Endothelial cell of umbilical vein (primary cell): ENCODE measurements at regions not wholly inside any gene's neighbourhood (a gene's known extent, or its start where the extent isn't known, plus 50 kb on each side); places are given as distances from the start of the nearest gene placed in this dataset.

Source experiments
- BruUV-seq: library from RNA; stranded (reverse); fragments of 400-500 nt; replicated peaks from 2 replicates; lab custom pipeline; 2021; lab: Mats Ljungman, UMichigan
- CTCF ChIA-PET: fragments of 300-600, 350-600 bp; sonication (Branson Sonifier 250); formaldehyde crosslinking; loops from one replicate; lab custom pipeline; 2021; ENCODE audit warnings: antibody characterized with exemption, inconsistent platforms; lab: Charles Lee
- POLR2A ChIA-PET: fragments of 300-600, 350-600 bp; sonication (Branson Sonifier 250); formaldehyde crosslinking; loops from one replicate; lab custom pipeline; 2021; ENCODE audit warnings: antibody characterized with exemption, inconsistent platforms; lab: Charles Lee
- DNase-seq: peaks from one replicate; pipeline ENCODE4 v3.0.0-alpha.2; 2011; ENCODE audit warnings: low read depth, low spot score
- FAIRE-seq: peaks from 2 replicates; lab custom pipeline; 2011; peaks lifted over from hg19 to GRCh38; lab: Jason Lieb, UNC
- H2AFZ ChIP-seq: 2 replicates; pipeline ENCODE4 v1.6.0; 2012; ENCODE audit warnings: low read depth, low read length, control low read depth, inconsistent platforms
- H3K27ac ChIP-seq: 2 replicates; pipeline ENCODE4 v1.5.1; 2011; ENCODE audit warnings: low read depth, mild to moderate bottlenecking, control low read depth, low read length, moderate library complexity; ENCODE audit not compliant: insufficient read depth
- H3K27me3 ChIP-seq, 2 experiments: 2 replicates each; pipeline versions ENCODE4 v1.6.0 to v1.6.1; 2011; ENCODE audit warnings: low read length in 2 of 2, mixed read lengths in 1 of 2; ENCODE audit not compliant: control insufficient read depth in 2 of 2, insufficient read depth in 2 of 2
- H3K36me3 ChIP-seq, 2 experiments: 2 replicates in 1 of 2; 3 replicates in 1 of 2; pipeline ENCODE4 v1.5.1; 2011; ENCODE audit warnings: low read length in 2 of 2, mild to moderate bottlenecking in 1 of 2, moderate library complexity in 1 of 2; ENCODE audit not compliant: control insufficient read depth in 2 of 2, insufficient read depth in 2 of 2; ENCODE audit errors: extremely low read depth in 1 of 2
- H3K4me1 ChIP-seq: 3 replicates; pipeline ENCODE4 v1.5.1; 2011; ENCODE audit warnings: mild to moderate bottlenecking, low read length; ENCODE audit not compliant: control insufficient read depth, insufficient read depth; ENCODE audit errors: extremely low read depth
- H3K4me2 ChIP-seq: 2 replicates; pipeline ENCODE4 v1.6.1; 2011; ENCODE audit warnings: low read length, control low read depth, mixed read lengths; ENCODE audit not compliant: insufficient read depth
- H3K4me3 ChIP-seq, 3 experiments: fragments of 200-600 bp in 1 of 3; sonication (generic), shearing (Covaris generic) in 1 of 3; replicated peaks in 1 of 3; 2 replicates each; pipeline ENCODE4 v1.5.1; 2011 to 2016; ENCODE audit warnings: control low read depth in 3 of 3, low read length in 3 of 3, mild to moderate bottlenecking in 2 of 3, inconsistent platforms in 1 of 3, low read depth in 1 of 3, moderate library complexity in 1 of 3; ENCODE audit not compliant: insufficient read depth in 1 of 3
- H3K79me2 ChIP-seq: 2 replicates; pipeline ENCODE4 v1.6.0; 2012; ENCODE audit warnings: low read length, inconsistent platforms; ENCODE audit not compliant: control insufficient read depth, insufficient read depth
- H3K9ac ChIP-seq: replicated peaks from 2 replicates; pipeline ENCODE3; 2011; ENCODE audit warnings: low read length, control low read depth; ENCODE audit not compliant: insufficient read depth; ENCODE audit errors: extremely low read depth
- H3K9me1 ChIP-seq: replicated peaks from 3 replicates; pipeline ENCODE4 v1.6.0; 2011; ENCODE audit warnings: mild to moderate bottlenecking, low read length; ENCODE audit not compliant: control insufficient read depth, insufficient read depth; ENCODE audit errors: extremely low read depth
- H3K9me3 ChIP-seq: replicated peaks from 2 replicates; pipeline ENCODE4 v1.5.1; 2012; ENCODE audit warnings: low read length, inconsistent platforms; ENCODE audit not compliant: control insufficient read depth, insufficient read depth
- H4K20me1 ChIP-seq: replicated peaks from 2 replicates; pipeline ENCODE3; 2011; ENCODE audit warnings: mild to moderate bottlenecking, low read length; ENCODE audit not compliant: control insufficient read depth, insufficient read depth; ENCODE audit errors: extremely low read depth
- CTCF ChIP-seq, 2 donors: IDR thresholded peaks; 1 replicate in 1 of 2; 2 replicates in 1 of 2; pipeline ENCODE4 v1.5.1; 2011; ENCODE audit warnings: low read length in 2 of 2, mild to moderate bottlenecking in 2 of 2, moderate library complexity in 2 of 2, control low read depth in 1 of 2, inconsistent platforms in 1 of 2, low read depth in 1 of 2; ENCODE audit not compliant: insufficient read depth in 1 of 2; ENCODE audit errors: extremely low read depth in 1 of 2
- EZH2 ChIP-seq: IDR thresholded peaks from 2 replicates; pipeline ENCODE4 v1.6.1; 2012; ENCODE audit warnings: borderline replicate concordance, low read depth, mild to moderate bottlenecking, moderate library complexity, low read length, inconsistent platforms; ENCODE audit not compliant: severe bottlenecking
- FOS ChIP-seq: IDR thresholded peaks from 2 replicates; pipeline ENCODE4 v1.6.1; 2011; ENCODE audit warnings: mild to moderate bottlenecking, low read length, moderate library complexity, borderline replicate concordance; ENCODE audit not compliant: insufficient read depth
- GATA2 ChIP-seq: IDR thresholded peaks from 2 replicates; pipeline ENCODE4 v1.7.0; 2011; ENCODE audit warnings: low read depth, mild to moderate bottlenecking, moderate library complexity, mixed read lengths, low read length; ENCODE audit not compliant: insufficient read length, insufficient read depth
- JUN ChIP-seq: IDR thresholded peaks from 2 replicates; pipeline ENCODE4 v1.6.1; 2011; ENCODE audit warnings: borderline replicate concordance, low read depth; ENCODE audit not compliant: insufficient read length, insufficient read depth
- MAX ChIP-seq: IDR thresholded peaks from 2 replicates; pipeline ENCODE4 v1.6.1; 2011; ENCODE audit not compliant: insufficient read depth, insufficient read length
- MYC ChIP-seq: IDR thresholded peaks from one replicate; pipeline ENCODE4 v1.6.1; 2011; ENCODE audit warnings: mild to moderate bottlenecking, low read depth, low read length
- POLR2A ChIP-seq: IDR thresholded peaks from 2 replicates; pipeline ENCODE4 v1.6.1; 2012; ENCODE audit warnings: low read depth, mild to moderate bottlenecking, control low read depth, low read length
- POLR2AphosphoS5 ChIP-seq: IDR thresholded peaks from 2 replicates; pipeline ENCODE4 v1.6.1; 2012; ENCODE audit warnings: low read depth, mild to moderate bottlenecking, control low read depth, low read length, moderate library complexity; ENCODE audit not compliant: insufficient read depth
- dilution Hi-C: fragments of 300-500 bp; cut with MboI; formaldehyde crosslinking; loops from one replicate; pipeline ENCODE4 v1.15.0; 2019; ENCODE audit warnings: low sequenced_read_pairs; ENCODE audit not compliant: extremely low pct_ligation_motif_present
- intact Hi-C: fragments of 100-400 bp; cut with micrococcal nuclease; formaldehyde crosslinking; loops from one replicate; pipeline ENCODE4 v1.10.0; 2022

- no peaks in the 10 kb centered on the region for H3K79me2 ChIP-seq
- FAIRE-seq: no peak
- H3K27ac ChIP-seq: no peak overlapping the region
- H3K9ac ChIP-seq: no peak overlapping the region
- no peak for DNase-seq
- no peaks in the 10 kb centered on the region for H3K27me3 ChIP-seq
- ChIA-PET CTCF (interaction anchor here (0.7 to 3.1 kb wide), 2 partner anchors 11 to 123 kb away, joined by 3 to 25 read pairs; no protein-coding TSS in a partner anchor), POLR2A (no interaction called here)
- intact Hi-C loops (loop anchor here (10.0 kb wide), 1 partner anchor 1846 kb away; the partner anchor contains the start of gene RIOK2), dilution Hi-C loops (no loop called here)
- H3K36me3 ChIP-seq: no peaks in the 10 kb centered on the region
- H3K4me2 ChIP-seq: no peak overlapping the region
- TF ChIP-seq POLR2A (no peak), CTCF (IDR thresholded peaks at IDR 0.05; ENCODE audit: extremely low read depth in 1 of 2, insufficient read depth in 1 of 2, low read depth in 1 of 2, low read length in 2 of 2) (no peak), POLR2AphosphoS5 (no peak), GATA2 (no peak), MAX (no peak), FOS (no peak), EZH2 (no peak), JUN (no peak), MYC (no peak)
- no TSS peak for BruUV-seq
- no peaks in the 10 kb centered on the region for H3K9me1 ChIP-seq
- no peak overlapping the region for H3K4me3 ChIP-seq
- no peaks in the 10 kb centered on the region for H4K20me1 ChIP-seq
- no peak overlapping the region for H2AFZ ChIP-seq
- no peaks in the 10 kb centered on the region for H3K9me3 ChIP-seq
- peaks cover 16% of the 10 kb centered on the region for H3K4me1 ChIP-seq
Observed at GRCh38 chr5:99030906-99031440, 102.2 kb upstream of the CHD1 start.
